Right lobe of liver (tissue), 4 donors: ENCODE measurements at regions not wholly inside any gene's neighbourhood (a gene's known extent, or its start where the extent isn't known, plus 50 kb on each side); places are given as distances from the start of the nearest gene placed in this dataset.
"Not testable (repeated sequence)": the region's sequence is repeated elsewhere in the genome, so short reads cannot be mapped to it uniquely, and the experiment has no call there.

Experiments
- CTCF ChIP-seq, 4 donors: fragments of 200-600 bp in 3 of 4; fragments of 450-650 bp in 1 of 4; IDR thresholded peaks; one replicate each; pipeline versions ENCODE4 v1.5.1 to v1.8.0; 2016 to 2022; ENCODE audit warnings: antibody characterized with exemption in 4 of 4, mild to moderate bottlenecking in 2 of 4
- POLR2A ChIP-seq: fragments of 450-650 bp; IDR thresholded peaks from one replicate; pipeline ENCODE4 v1.6.1; 2017; ENCODE audit warnings: antibody characterized with exemption, mild to moderate bottlenecking
- donor health status: DM: no; HTN: no; CAD: no.
- donor health status: DM: no; HTN: no; CAD: no.
- donor health status: DM: no; HTN: yes; CAD: no.

GRCh38 chr7:80996236-80996635 is 77.4 kb upstream of the SEMA3C start:
- TF ChIP-seq CTCF (IDR thresholded peaks at IDR 0.05); POLR2A: not testable (repeated sequence)
